Non-pigmented ciliary epithelial cell (primary cell): ENCODE measurements at regions not wholly inside any gene's neighbourhood (a gene's known extent, or its start where the extent isn't known, plus 50 kb on each side); places are given as distances from the start of the nearest gene placed in this dataset.

Experiments
- DNase-seq: peaks from one replicate; pipeline ENCODE4 v3.0.0-alpha.2; 2010; ENCODE audit warnings: low read depth

DNA sequence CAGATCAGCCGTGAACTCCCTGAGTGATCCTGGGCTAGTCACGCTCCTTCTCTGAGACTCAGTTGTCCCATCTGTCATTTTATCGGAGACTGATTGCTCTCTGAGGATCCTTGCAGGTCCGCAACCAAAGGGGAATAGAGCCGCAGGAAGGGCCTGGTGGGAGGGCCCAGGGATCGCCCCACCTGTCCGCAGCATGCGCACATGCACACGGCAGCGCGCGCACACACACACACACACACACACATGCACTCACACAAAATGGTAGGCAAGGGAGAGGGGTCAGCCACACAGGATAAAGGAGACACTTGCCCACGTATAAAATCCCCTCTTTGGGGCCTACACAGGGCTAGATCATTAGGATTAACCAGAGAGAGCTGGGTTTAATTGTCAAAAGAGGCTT, 95.6 kb upstream of the FOXP4 start:
- no peak for DNase-seq

DNA sequence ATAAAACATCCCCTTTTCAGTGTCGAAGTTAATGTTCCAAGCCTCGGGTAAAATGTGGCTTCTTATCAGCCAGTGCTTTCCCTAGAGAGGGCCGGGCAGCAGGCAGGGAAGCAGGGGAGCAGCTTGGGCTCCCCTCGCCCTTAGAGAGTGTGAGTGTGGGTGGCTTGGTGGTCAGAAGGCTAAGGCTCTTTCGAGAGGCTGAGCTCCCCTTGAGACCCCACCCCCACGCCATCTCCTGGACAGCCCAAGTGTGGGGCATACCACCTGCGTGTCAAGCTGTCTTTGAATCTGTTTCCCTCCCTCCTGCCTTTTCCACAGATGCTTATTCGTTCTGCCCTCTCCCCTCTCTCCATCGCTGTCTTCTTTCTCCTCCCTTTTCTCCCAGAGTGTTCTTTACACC, 95.1 kb upstream of the FOXP4 start:
- no peak for DNase-seq

DNA sequence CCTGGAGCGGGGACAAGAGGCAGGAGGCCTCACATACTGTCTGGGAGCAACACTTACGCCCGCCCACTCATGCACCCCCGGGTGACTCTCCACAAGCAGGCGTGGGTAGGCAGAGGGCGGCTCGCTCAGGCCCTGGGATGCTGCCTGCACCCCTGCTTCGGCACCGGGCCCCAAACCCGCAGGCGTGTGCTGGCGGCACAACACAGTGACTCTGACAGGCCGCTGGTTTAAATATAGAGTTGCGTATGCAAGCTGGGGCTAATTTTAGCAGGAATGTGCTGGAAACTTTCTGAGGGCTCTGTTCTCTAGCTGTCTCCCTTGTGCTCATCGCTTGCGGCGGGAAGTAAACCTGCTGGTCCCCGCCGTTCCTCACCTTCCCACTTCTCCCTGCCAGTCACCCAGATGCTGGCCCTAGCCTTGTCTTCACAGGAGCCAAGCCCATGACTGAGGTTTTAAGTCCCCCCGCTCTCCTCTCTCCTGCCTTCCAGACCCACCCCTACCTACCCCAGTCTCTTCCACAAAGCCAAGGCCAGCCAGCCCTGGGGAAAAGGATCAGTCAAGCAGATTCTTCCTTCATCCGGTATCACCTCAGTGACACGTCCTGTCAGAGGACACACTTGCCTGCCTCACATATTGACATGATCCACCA, 94.5 kb upstream of the FOXP4 start:
- no peak for DNase-seq

DNA sequence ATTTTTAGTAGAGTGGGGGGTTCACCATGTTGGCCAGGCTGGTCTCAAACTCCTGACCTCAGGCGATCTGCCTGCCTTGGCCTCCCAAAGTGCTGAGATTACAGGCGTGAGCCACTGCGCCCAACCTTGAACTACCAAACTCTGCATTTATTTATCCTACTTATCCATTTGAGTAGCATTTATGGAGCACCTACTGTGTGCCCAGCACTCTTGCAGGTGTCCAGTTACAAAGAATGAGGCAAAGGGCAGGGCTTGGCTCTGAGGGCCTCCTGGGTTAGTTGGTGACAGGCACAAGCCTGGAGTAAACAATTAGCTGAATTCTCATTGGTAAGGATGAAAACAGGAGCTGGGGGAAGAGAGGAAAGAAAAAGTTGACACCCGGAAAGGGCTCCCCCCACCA, 93.4 kb upstream of the FOXP4 start:
- DNase-seq, result no peak

DNA sequence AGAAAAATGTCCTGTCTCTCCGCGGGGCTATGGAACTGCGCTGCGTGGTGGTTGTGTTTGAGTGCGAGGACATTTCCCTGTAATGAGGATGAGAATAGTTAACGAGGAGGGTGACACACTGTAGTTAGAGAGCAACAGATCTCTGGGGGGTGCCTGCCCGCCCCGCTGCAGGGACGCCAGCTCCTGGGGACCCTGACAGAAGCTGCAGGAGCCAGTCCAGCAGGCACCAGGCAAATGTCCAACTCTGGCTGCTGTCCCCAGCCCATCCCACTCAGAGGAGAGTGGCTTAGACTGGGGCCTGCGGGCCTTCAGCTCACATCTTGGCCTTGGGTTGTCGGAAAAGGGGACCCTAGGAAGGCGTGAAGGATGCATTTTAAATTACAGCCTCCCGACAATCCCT, 92.9 kb upstream of the FOXP4 start:
- DNase-seq, result no peak

DNA sequence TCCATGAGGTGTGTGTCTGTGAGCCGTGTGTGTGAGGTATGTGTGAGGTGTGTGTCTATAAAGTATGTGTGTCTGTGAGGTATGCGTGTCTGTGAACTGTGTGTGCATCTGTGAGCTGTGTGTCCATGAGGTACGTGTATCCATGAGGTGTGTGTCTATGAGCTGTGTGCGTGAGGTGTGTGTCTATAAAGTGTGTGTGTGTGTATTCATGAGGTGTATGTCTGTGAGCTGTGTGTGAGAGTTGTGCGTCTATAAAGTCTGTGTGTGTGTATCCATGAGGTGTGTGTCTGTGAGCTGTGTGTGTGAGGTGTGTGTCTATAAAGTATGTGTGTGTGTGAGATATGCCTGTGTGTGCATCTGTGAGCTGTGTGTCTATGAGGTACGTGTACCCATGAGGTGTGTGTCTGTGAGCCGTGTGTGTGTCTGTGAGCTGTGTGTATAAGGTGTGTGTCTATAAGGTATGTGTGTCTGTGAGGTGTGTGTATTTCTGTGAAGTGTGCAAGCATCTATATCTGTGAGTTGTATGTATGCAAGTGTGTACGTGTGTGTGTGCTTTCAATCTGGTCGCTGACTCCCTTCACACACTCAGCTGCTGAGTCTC, 91.9 kb upstream of the FOXP4 start:
- no peak for DNase-seq

DNA sequence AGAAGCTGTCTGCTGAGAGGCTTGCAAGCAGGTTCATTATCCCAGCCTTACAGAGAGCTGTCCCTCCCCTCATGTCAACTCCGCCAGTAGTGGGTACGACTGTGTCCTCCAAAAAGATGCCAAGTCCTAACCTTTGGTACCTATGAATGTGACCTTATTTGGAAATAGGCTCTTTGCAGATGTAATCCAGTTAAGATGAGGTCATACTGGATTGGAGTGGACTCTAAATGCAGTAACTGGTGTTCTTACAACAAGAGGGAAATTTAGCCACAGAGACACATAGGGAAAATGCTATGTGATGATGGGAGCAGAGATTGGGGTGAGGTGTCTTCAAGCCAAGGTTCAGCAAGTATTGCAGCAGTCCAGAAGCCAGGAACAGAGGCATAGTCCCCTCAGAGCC, 90.8 kb upstream of the FOXP4 start:
- no peak for DNase-seq

DNA sequence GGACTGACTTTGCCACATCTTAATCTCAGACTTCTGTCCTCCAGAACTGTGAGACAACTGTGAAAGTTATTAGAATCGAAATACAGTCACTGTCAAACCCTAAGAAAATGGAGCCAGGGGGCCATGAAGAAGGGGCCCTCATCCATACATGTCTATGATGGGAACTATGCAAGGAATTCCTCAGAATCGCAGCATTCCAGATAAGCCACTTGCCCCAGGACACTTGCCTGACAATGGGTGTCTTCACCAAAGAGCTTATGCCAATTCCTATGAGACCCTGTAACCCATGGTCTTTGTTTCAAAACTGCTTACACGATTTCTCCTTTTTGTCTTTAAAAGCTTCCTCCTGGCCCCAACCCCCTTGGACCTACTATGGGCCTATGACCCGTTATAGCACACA, 90.4 kb upstream of the FOXP4 start:
- no peak for DNase-seq

DNA sequence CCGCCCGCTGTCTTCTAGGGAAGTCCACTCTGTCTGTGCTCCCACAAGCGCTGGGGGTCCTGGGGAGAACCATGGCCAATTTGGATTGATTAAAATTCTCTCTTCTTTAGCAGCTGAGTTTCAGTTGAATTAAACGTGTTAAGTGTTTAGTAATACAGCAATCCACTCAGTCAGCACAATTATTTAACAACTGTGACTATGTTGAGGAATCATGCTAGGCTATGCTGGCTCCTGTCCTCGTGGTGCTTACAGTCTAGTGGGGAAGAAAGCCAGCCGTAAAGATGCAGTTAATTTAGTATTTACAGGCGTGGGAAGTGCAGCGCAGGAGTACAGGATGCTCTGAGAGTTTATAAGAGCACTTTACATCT, 88.9 kb upstream of the FOXP4 start:
- DNase-seq, result no peak

DNA sequence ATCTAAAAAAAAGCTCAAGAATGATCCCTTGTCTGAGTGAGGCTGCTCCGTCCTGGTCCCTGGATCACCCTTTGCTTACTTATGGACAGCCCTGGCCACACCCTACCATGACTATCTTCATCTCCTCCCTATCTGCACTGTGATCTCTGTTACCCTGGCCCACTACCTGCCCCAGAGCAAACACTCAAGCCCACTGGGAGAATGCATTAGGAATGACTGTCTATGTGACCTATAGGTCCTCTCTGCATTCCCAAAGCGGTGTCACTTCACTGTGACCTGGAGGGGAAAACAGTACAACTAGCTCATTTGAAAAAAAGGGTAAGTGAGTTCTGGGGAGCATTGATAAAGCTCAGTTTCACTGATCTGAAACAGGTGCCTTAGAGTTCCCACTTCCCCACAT, 86.4 kb upstream of the FOXP4 start:
- DNase-seq, result no peak

DNA sequence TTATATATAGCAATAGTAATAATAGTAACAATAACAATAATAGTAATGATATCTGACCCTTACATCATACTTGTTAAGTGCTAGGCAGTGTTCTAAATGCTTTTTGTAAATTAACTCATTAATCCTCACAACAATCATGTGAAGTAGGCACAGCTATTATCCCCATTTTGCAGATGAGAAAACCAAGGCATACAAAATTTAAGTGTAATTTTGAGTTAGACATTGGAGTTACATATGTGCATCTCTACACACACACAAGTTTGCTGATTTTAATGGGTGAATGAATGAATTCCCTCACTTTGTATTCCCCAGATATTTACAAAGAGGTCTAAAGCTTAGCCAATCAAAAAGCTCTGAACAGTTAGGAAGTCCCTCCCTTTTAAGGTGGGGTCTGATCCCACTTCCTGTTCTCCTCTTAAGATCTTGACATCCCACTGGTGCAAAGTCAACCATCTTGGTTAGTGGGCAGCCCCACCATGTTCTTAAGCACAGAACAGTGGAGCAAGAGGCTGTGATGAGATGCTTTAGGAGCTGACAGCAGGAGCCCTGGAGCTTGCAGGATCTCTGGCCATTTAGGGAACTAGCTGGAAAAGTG, 85.3 kb upstream of the FOXP4 start:
- no peak for DNase-seq

DNA sequence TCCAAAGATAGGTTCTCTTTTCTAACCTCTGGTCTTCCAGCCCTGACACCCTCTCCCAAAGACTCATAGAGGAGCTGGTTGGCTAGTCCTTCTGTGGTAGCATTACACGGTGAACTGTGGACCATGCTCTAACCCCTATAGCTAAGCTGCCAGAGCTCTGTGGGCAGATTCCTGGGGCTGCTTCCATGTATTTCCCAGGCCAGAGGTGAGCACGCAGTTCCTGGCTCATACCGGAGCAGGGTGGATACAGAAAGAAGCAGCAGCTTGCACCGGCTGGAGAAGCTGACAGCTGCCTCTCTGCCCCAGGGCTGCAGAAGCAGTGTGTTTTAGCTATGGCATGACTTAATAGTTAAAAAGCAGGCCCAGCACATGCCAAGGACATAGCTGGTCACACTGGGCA, 84.1 kb upstream of the FOXP4 start:
- DNase-seq, result no peak

DNA sequence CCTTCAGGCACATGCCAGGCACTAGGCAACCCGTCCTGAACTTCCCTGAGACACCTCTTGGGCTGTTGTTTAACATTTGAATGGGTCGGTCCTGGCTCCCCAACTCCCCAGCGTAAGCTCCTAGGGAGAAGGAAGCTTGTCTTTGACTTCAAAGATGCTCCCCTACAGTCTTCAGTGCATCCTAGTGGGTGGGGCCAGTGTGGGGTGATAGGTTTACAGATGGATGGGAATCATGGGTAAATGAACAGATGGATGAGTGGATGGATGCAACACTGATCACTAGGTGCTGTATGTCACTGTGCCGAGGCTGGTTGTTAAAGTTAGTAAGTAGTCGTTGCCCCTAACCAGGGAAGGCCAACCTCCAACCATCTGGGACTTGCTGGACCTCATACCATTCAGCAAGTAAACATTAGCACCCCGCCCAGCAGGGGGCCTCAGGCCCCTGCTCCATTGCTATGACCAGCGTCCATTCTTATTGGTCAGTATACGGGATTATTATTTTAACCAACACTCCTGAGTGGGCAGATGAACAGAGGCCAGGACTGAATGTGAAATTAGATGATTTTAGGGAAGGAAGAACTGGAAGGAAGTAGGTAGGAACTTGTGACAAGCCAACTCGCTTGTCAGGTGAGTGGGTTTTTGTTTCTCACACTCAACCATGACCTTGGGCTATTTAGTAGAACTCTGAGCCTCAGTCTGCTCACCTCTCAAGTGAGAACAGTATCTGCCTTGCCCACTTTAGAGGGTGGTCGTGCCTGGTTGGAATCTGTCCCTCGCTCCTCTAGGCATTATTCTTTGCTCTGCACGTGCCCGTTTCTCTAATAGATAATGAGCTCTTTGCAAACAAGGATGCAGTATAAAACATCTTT, 82.9 kb upstream of the FOXP4 start:
- DNase-seq, result no peak

DNA sequence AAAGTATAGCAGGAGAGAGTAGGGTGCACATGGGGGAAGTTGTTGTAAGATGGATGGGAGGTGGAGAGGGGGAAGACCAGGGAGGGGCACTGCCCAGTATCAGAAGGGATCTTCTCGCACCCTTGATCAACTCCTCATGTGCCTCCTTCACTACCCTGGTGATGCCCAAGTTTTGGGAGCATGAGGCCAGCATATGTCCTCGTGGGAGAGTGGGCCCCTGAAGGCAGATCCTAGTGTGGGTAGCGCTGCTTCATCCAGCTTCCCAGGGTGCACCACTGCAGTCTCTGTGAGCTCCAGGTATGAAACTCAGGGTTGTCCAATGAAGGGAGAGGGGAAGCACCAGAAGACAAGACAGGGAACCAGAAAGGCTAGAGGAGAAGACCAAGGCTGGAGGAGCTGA, 82.2 kb upstream of the FOXP4 start:
- DNase-seq, result no peak

DNA sequence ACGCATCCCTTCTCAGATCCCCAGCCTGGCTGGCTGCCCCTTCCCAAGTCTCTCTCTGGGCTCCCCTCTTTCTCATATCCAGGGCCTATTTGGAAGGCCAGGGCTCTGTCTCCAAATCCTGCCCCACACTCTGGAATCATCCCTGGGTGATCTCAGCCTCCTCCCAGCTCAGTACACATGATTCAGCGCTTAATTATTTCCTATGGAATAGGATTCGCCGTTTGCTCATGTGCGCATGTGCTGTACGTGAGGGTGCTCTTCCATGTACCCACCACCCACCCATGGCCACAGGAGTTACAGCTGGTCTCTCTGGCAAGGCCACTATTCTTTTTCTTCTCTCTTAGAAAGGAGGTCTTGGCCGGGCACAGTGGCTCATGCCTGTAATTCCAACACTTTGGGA, 81.7 kb upstream of the FOXP4 start:
- DNase-seq, result no peak

DNA sequence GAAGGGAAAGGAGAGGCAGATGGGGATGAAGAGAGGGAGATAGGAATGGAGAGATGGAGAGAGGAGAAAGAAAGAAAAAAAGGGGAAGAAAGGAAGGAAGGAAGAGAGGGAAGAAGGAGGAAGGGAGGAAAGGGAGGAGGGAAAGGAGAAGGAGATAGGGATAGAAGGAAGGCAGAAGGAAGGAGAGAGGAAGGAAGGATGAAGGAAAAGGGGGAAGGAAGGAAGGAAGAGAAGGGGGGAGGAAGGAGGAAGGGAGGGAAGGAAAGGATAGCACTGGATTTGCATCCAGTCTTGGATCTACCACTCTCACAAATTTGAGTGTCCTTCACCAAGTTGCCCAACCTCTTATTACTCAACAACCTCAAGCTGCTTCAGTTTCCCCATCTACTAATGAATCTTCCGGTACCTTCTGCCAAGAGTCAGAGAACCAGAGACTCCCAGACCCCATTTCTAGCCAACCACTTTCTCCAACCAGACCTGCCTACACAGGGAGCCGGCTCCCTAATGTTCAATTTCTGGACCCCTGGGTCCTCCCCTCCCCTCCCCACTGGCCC, 79.7 kb upstream of the FOXP4 start:
- no peak for DNase-seq

DNA sequence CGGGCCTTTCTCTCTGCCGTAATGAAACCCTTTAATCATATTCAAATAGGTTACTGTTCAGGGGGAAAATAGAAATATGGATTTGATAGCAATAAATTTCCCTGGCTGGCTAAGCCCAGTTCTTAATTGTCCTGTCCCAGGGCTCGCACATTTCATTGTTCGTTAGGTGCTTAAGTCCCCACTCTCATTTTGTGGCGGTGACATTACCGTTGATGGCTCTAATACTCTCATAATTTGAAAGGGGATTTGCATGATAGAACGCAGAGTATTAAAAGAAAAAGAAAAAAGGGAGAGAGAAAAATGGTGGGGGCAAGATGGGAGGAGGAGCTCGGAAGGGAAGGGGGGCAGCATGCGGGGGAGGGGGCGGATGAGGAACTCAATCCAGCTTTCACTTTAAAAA, 79.1 kb upstream of the FOXP4 start:
- DNase-seq, result no peak

DNA sequence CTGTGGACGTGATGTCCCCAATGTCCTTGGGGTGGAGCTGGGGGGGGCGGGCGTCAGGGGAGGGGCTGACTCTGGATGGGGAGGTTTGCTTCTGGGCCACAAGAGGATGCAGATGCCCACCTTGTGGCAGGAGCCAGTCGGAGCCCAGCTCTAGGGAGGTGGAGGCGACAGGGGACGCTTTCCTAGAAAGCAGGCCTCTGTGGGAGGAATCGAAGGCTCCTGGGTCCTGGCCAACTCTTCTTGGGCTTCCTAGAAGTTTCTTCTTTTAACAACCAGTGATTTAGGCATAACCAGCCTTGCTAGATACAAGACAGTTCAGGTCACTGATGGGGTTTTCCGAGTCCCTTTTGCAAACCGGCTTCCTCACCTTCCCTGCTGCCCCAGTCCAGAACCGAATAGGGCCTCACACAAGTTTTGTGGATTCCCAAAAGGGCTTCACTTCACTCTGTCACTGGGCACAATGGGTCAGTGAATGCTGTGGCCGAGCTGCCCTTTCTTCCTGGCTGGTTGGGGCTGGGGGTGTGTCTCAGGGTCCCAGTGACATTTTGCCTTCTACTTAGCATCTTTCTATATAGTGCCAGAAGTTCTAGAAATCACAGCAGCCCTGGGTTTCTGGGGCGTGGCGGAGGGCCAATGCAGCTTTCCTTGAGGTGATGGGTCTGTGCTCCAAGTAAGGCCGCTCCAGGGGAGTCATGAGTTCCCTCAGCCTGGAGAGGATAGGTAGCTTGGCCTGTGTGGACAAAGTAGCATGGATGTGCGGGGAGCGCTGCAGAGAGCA, 78.4 kb upstream of the FOXP4 start:
- no peak for DNase-seq

DNA sequence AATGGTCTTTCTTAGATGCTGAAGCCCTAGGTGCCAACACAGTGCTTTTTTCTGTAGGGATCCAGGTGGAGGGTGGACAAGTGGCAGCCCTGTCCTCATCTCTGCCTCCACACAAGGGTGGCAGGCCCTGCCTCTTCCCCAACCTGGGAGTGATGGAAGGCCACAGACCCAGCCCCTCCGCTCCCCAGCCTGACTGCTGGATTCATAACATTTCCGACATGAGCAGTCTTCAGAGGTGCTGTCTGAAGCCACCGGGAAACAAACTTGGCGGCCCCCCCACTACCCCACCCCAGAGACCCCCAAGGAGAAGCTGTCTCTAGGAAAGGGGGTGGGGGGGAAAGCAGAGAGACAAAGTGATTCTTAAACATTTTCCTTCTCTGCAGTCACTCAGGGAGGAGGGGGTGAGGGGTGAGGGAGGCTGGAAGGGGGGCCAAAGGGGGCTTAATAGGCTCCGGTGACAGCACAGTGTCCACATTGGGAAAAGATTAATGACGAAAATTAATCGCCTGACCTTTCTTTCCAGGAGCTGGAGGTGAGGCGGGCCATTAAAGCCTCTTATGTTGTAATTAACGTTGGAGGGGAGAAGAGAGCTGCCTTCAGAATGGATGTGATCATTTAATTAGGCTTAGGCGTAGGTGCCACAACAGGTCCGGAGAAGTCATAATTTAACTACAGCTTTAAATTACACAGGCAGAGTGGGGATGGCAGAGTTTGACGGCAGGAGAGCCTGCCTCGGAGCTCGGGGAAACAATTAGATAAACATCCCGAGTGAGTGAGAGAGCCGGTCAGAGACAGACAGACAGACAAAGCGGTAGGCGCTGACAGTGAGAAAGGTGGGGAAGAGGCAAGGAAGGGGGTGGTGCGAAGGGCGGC, 76.8 kb upstream of the FOXP4 start:
- DNase-seq, result no peak

DNA sequence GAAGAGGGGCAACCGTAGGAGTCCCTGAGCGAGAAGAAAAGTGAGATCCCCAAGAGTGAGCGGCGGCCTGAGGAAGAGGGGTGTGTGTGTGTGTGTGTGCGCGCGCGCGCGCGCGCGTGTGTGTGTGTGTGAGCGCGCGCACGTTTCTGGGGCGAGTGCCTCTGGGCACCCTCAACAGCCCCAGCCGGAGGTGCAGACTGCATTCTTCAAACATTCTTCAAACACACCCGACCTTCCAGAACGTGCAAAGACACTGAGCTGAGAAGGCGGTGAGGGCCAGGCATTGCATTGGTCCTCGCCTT, 76.2 kb upstream of the FOXP4 start:
- DNase-seq, result no peak

DNA sequence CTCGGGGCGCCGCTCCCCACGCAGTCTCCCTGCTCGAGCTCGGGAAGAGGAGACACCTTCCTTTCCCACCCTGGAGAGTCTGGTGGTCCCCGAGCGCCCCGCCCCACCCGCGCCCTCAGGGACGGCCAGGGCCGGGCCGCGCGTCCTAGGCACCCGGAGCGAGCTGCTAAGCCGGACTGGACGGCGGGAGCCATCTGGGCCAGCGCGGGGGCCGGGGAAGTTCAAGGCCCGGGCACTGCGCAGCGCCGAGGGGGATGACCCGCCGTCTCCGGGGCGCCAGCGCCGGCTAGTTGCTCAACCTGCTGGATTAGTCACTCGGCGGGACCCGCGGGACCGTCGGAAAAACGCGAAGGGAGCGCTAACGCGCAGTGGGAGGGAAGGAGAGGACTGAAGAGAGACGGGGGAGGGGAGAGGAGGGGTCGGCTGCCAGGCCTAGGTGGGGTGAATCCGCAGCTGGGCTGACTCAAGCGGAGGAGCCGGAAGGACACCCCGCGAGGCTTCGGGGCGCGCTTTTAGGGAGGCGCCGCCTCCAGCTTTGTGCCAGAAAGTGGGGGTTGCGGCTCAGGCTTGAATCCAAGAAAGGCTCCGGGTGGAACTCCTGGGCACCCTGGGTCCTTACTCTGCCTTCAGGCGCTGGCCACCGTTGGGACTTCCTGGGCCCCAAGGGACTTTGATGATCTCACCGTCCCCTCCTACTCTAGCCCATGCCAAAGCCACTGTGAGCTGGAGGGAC, 75.7 kb upstream of the FOXP4 start:
- no peak for DNase-seq
